NCI-H748 treated with DMSO at 0.1 percent for 48 hours (cell line): ENCODE measurements at regions not wholly inside any gene's neighbourhood (a gene's known extent, or its start where the extent isn't known, plus 50 kb on each side); places are given as distances from the start of the nearest gene placed in this dataset.

Experiments used
- DNase-seq: peaks from one replicate; lab custom pipeline; 2025; lab: John Stamatoyannopoulos, UW

- DNase-seq, result no peak
These were observed 89.8 kb downstream of the PTTG1 start for GRCh38 chr5:160511280-160511929.
